Fibroblast of pulmonary artery (primary cell): ENCODE measurements at regions not wholly inside any gene's neighbourhood (a gene's known extent, or its start where the extent isn't known, plus 50 kb on each side); places are given as distances from the start of the nearest gene placed in this dataset.

Experiments used
- DNase-seq: peaks from one replicate; pipeline ENCODE4 v3.0.0-alpha.2; 2010; ENCODE audit warnings: low read depth
- H3K4me3 ChIP-seq: replicated peaks from 2 replicates; pipeline ENCODE4 v1.5.1; 2011; ENCODE audit warnings: low read depth, mild to moderate bottlenecking, control low read depth, low read length, moderate library complexity
- CTCF ChIP-seq: IDR thresholded peaks from 2 replicates; pipeline ENCODE4 v1.5.1; 2011; ENCODE audit warnings: mild to moderate bottlenecking, control low read depth, low read length, inconsistent platforms; ENCODE audit errors: missing control alignments

GRCh38 chr20:50381075-50381732, 129.0 kb upstream of the PTPN1 start:
- TF ChIP-seq CTCF, result no peak
- DNase-seq, result no peak
- no peak overlapping the region for H3K4me3 ChIP-seq

- TF ChIP-seq CTCF, result no peak
- no peak overlapping the region for H3K4me3 ChIP-seq
- DNase-seq, result no peak
Observed at GRCh38 chr20:50381771-50382593, 128.2 kb upstream of the PTPN1 start.

- DNase-seq, result no peak
- no peak overlapping the region for H3K4me3 ChIP-seq
- no peak for TF ChIP-seq CTCF
Observed at GRCh38 chr20:50385733-50386640, 124.2 kb upstream of the PTPN1 start.

- H3K4me3 ChIP-seq, result no peak overlapping the region
- no peak for TF ChIP-seq CTCF
- no peak for DNase-seq
Observed at GRCh38 chr20:50386641-50386960, 123.6 kb upstream of the PTPN1 start.

GRCh38 chr20:50387218-50387995, 122.8 kb upstream of the PTPN1 start:
- no peak for DNase-seq
- no peak overlapping the region for H3K4me3 ChIP-seq
- no peak for TF ChIP-seq CTCF

- no peak for DNase-seq
- no peak overlapping the region for H3K4me3 ChIP-seq
- TF ChIP-seq CTCF, result no peak
Observed at GRCh38 chr20:50387996-50388332, 122.2 kb upstream of the PTPN1 start.
